ENCODE measurements at regions not wholly inside any gene's neighbourhood (a gene's known extent, or its start where the extent isn't known, plus 50 kb on each side); places are given as distances from the start of the nearest gene placed in this dataset.
"Not testable (repeated sequence)": the region's sequence is repeated elsewhere in the genome, so short reads cannot be mapped to it uniquely, and the experiment has no call there.

GRCh38 chr3:130175195-130175594 lies 93.6 kb downstream of the ALG1L2 start:
- TF ChIP-seq, protein P1, sequence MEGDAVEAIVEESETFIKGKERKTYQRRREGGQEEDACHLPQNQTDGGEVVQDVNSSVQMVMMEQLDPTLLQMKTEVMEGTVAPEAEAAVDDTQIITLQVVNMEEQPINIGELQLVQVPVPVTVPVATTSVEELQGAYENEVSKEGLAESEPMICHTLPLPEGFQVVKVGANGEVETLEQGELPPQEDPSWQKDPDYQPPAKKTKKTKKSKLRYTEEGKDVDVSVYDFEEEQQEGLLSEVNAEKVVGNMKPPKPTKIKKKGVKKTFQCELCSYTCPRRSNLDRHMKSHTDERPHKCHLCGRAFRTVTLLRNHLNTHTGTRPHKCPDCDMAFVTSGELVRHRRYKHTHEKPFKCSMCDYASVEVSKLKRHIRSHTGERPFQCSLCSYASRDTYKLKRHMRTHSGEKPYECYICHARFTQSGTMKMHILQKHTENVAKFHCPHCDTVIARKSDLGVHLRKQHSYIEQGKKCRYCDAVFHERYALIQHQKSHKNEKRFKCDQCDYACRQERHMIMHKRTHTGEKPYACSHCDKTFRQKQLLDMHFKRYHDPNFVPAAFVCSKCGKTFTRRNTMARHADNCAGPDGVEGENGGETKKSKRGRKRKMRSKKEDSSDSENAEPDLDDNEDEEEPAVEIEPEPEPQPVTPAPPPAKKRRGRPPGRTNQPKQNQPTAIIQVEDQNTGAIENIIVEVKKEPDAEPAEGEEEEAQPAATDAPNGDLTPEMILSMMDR (tag by site-specific recombination; IDR thresholded peaks at IDR 0.05), result not testable (repeated sequence)
- TF ChIP-seq, protein P2, sequence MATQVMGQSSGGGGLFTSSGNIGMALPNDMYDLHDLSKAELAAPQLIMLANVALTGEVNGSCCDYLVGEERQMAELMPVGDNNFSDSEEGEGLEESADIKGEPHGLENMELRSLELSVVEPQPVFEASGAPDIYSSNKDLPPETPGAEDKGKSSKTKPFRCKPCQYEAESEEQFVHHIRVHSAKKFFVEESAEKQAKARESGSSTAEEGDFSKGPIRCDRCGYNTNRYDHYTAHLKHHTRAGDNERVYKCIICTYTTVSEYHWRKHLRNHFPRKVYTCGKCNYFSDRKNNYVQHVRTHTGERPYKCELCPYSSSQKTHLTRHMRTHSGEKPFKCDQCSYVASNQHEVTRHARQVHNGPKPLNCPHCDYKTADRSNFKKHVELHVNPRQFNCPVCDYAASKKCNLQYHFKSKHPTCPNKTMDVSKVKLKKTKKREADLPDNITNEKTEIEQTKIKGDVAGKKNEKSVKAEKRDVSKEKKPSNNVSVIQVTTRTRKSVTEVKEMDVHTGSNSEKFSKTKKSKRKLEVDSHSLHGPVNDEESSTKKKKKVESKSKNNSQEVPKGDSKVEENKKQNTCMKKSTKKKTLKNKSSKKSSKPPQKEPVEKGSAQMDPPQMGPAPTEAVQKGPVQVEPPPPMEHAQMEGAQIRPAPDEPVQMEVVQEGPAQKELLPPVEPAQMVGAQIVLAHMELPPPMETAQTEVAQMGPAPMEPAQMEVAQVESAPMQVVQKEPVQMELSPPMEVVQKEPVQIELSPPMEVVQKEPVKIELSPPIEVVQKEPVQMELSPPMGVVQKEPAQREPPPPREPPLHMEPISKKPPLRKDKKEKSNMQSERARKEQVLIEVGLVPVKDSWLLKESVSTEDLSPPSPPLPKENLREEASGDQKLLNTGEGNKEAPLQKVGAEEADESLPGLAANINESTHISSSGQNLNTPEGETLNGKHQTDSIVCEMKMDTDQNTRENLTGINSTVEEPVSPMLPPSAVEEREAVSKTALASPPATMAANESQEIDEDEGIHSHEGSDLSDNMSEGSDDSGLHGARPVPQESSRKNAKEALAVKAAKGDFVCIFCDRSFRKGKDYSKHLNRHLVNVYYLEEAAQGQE (tag by site-specific recombination; IDR thresholded peaks at IDR 0.05), result not testable (repeated sequence)
- TF ChIP-seq ZNF423 (tag by site-specific recombination; IDR thresholded peaks at IDR 0.05); ZBTB7A (tag by site-specific recombination; IDR thresholded peaks at IDR 0.05; ENCODE audit: low read depth); BCL11A (tag by site-specific recombination; IDR thresholded peaks at IDR 0.05; ENCODE audit: low read depth); ZNF510 (tag by site-specific recombination; IDR thresholded peaks at IDR 0.05; ENCODE audit: insufficient replicate concordance); ZNF664 (tag by site-specific recombination; IDR thresholded peaks at IDR 0.05); ZBTB1 (tag by site-specific recombination; IDR thresholded peaks at IDR 0.05); ZNF704 (tag by site-specific recombination; IDR thresholded peaks at IDR 0.05); SALL2 (tag by site-specific recombination; IDR thresholded peaks at IDR 0.05; ENCODE audit: borderline replicate concordance): not testable (repeated sequence)
- TF ChIP-seq, protein P3, sequence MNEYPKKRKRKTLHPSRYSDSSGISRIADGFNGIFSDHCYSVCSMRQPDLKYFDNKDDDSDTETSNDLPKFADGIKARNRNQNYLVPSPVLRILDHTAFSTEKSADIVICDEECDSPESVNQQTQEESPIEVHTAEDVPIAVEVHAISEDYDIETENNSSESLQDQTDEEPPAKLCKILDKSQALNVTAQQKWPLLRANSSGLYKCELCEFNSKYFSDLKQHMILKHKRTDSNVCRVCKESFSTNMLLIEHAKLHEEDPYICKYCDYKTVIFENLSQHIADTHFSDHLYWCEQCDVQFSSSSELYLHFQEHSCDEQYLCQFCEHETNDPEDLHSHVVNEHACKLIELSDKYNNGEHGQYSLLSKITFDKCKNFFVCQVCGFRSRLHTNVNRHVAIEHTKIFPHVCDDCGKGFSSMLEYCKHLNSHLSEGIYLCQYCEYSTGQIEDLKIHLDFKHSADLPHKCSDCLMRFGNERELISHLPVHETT (tag by site-specific recombination; IDR thresholded peaks at IDR 0.05), result not testable (repeated sequence)
- TF ChIP-seq, protein P4, sequence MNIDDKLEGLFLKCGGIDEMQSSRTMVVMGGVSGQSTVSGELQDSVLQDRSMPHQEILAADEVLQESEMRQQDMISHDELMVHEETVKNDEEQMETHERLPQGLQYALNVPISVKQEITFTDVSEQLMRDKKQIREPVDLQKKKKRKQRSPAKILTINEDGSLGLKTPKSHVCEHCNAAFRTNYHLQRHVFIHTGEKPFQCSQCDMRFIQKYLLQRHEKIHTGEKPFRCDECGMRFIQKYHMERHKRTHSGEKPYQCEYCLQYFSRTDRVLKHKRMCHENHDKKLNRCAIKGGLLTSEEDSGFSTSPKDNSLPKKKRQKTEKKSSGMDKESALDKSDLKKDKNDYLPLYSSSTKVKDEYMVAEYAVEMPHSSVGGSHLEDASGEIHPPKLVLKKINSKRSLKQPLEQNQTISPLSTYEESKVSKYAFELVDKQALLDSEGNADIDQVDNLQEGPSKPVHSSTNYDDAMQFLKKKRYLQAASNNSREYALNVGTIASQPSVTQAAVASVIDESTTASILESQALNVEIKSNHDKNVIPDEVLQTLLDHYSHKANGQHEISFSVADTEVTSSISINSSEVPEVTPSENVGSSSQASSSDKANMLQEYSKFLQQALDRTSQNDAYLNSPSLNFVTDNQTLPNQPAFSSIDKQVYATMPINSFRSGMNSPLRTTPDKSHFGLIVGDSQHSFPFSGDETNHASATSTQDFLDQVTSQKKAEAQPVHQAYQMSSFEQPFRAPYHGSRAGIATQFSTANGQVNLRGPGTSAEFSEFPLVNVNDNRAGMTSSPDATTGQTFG (tag by site-specific recombination; IDR thresholded peaks at IDR 0.05; ENCODE audit: borderline replicate concordance), result not testable (repeated sequence)
- TF ChIP-seq, protein P5, sequence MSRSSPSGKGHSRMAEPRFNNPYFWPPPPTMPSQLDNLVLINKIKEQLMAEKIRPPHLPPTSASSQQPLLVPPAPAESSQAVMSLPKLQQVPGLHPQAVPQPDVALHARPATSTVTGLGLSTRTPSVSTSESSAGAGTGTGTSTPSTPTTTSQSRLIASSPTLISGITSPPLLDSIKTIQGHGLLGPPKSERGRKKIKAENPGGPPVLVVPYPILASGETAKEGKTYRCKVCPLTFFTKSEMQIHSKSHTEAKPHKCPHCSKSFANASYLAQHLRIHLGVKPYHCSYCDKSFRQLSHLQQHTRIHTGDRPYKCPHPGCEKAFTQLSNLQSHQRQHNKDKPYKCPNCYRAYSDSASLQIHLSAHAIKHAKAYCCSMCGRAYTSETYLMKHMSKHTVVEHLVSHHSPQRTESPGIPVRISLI (tag by site-specific recombination; IDR thresholded peaks at IDR 0.05), result not testable (repeated sequence)

Data from HEK293 (cell line).